HG02678 (cell line): ENCODE measurements at regions not wholly inside any gene's neighbourhood (a gene's known extent, or its start where the extent isn't known, plus 50 kb on each side); places are given as distances from the start of the nearest gene placed in this dataset.

Source experiments
- ATAC-seq: cut with Tn5 transposase; IDR thresholded peaks from one replicate; pipeline ENCODE4 v1.9.1; 2021; ENCODE audit warnings: mild to moderate bottlenecking, moderate library complexity; ENCODE audit not compliant: unreplicated experiment

DNA sequence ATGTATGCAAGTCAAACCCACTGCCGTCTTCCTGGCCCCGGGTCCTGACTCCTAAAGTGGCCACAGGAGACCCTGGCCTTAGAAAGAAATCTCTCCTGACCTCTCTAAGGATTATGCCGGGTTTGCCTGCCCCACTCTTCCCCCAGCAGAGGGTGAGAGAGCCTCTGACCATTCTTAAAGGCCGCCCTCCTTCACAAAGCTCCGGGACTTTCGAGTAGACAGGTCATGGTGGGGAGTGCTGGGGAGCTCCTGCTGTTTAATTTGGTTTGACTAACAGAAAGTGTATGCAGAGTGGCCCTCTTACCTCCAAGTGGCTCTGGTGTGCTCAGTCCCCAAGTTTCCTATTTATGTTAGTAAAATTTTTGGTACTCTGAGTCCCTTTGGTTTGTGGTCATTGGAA is 111.8 kb downstream of the LRRC70 start:
- ATAC-seq = no peak

GRCh38 chr5:62689599-62690368 is 111.2 kb downstream of the LRRC70 start:
- ATAC-seq = no peak

GRCh38 chr5:62686692-62687091 is 108.1 kb downstream of the LRRC70 start:
- ATAC-seq = no peak

DNA sequence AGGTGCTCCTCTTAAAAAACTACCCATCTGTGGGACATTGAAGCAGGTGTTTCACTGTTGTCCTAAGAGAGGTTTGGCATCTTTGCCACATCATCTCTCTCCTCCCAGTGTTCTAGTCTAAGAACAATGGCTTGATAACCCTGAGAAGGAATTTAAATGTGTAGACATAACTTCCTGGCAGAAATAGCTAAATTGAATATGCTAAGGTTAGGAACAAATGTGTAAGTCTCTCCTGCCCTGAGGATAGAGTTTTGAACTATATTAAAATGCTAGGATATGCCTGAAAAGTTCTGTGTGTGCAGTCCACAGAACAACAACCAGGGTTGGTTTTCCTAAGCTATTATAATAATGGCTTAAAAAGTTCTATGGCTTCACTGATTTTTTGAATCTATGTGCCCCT is 106.6 kb downstream of the LRRC70 start:
- no peak for ATAC-seq

GRCh38 chr5:62684310-62684709 is 105.7 kb downstream of the LRRC70 start:
- ATAC-seq = no peak

- no peak for ATAC-seq
These were observed 103.4 kb downstream of the LRRC70 start for GRCh38 chr5:62682059-62682458.

GRCh38 chr5:62681117-62681850 is 102.7 kb downstream of the LRRC70 start:
- no peak for ATAC-seq

DNA sequence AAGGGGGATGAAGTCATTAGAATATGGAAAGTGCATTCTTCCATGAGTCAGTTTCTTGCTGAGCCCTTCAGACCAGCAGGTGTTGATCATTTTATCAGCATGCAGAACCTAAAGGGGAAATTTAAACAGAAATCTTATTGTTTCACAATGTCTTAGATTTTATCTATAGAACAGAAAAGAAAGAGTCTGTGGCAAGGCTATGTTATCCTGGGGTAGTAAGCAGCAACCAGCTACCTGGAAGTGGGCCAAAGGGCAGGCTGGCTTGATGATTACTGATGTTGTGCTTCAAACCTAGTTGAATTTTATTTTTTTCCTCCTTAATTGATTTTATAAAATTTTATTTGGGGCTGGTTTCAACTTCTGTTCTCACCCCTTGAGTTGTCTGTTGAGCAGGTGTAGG is 101.5 kb downstream of the LRRC70 start:
- ATAC-seq = no peak
